Cardiac muscle cell (in vitro differentiated cells and primary cell): ENCODE measurements at regions not wholly inside any gene's neighbourhood (a gene's known extent, or its start where the extent isn't known, plus 50 kb on each side); places are given as distances from the start of the nearest gene placed in this dataset.

Experiments
- DNase-seq, 2 donors: peaks; one replicate each; pipeline versions ENCODE4 v3.0.0 to v3.0.0-alpha.2; 2010 to 2017; ENCODE audit warnings: low read depth in 1 of 2, low spot score in 1 of 2
- H3K27ac ChIP-seq: fragments of 200-600 bp; sonication (generic); 2 replicates; pipeline ENCODE4 v1.5.1; 2016
- H3K27me3 ChIP-seq: fragments of 200-600 bp; sonication (generic); 2 replicates; pipeline ENCODE4 v1.6.0; 2016; ENCODE audit warnings: control low read depth
- H3K36me3 ChIP-seq: fragments of 200-600 bp; sonication (generic); 2 replicates; pipeline ENCODE4 v1.5.1; 2016; ENCODE audit warnings: control low read depth
- H3K4me1 ChIP-seq: fragments of 200-600 bp; sonication (generic); 2 replicates; pipeline ENCODE4 v1.8.1; 2017; ENCODE audit warnings: low read depth, mild to moderate bottlenecking, mixed run types
- H3K4me3 ChIP-seq: fragments of 200-600 bp; sonication (generic); 2 replicates; pipeline ENCODE4 v1.5.1; 2016; ENCODE audit warnings: mild to moderate bottlenecking
- H3K9me3 ChIP-seq: fragments of 200-600 bp; sonication (generic); 2 replicates; pipeline ENCODE4 v1.5.1; 2017; ENCODE audit warnings: low read depth, mild to moderate bottlenecking, control low read depth
- TF ChIP-seq, protein P1 (sequence below): IDR thresholded peaks from 2 replicates; pipeline ENCODE4 v1.5.1; 2012; ENCODE audit warnings: low read depth, mild to moderate bottlenecking, low read length

DNA sequence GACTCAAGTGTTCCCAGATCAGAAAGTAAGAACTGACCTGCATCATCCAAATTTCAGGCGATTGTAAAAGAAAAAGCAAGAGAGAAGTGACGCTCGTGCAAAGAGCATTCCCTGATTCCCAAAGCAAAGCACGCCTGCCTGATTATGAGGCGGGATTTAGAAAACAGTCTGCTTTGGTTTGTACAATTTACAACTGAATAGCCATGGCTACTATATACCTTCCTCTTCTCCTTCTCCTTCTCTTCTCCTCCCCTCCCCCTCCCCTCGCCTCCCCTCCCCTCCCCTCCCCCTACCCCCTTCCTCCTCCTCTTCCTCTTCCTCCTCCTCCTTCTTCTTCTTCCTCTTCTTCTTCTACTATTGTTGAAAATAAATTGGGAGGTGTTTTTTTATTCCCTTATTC lies 782.9 kb downstream of the GALR1 start:
- Histone ChIP-seq H3K27me3 (no peaks in the 10 kb centered on the region), H3K9me3 (no peaks in the 10 kb centered on the region), H3K36me3 (no peaks in the 10 kb centered on the region), H3K4me3 (no peak overlapping the region), H3K27ac (no peak overlapping the region), H3K4me1 (no peaks in the 10 kb centered on the region)
- no peak for DNase-seq
- TF ChIP-seq, protein P1, sequence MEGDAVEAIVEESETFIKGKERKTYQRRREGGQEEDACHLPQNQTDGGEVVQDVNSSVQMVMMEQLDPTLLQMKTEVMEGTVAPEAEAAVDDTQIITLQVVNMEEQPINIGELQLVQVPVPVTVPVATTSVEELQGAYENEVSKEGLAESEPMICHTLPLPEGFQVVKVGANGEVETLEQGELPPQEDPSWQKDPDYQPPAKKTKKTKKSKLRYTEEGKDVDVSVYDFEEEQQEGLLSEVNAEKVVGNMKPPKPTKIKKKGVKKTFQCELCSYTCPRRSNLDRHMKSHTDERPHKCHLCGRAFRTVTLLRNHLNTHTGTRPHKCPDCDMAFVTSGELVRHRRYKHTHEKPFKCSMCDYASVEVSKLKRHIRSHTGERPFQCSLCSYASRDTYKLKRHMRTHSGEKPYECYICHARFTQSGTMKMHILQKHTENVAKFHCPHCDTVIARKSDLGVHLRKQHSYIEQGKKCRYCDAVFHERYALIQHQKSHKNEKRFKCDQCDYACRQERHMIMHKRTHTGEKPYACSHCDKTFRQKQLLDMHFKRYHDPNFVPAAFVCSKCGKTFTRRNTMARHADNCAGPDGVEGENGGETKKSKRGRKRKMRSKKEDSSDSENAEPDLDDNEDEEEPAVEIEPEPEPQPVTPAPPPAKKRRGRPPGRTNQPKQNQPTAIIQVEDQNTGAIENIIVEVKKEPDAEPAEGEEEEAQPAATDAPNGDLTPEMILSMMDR: no peak

DNA sequence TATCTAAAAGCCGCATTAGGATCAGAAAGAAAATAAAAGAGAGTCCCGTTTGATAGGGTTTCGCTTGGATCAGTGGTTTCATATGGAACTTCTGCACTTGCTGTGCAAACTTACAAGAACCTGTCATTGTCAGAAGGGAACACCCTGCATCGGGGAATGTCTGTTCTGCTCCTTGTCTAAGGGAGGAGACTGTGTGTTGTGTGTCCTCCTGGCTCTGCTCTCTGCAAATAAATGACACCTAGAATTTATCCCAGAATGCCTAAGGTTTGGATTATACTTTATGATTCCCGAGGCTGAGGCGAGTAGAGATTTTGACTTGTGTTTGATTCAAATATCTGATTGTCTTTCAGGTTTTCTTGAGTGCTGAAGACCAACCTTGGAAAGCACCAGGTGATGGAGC lies 785.1 kb downstream of the GALR1 start:
- DNase-seq: no peak
- Histone ChIP-seq H3K4me3 (no peak overlapping the region), H3K27me3 (no peaks in the 10 kb centered on the region), H3K36me3 (no peaks in the 10 kb centered on the region), H3K9me3 (no peaks in the 10 kb centered on the region), H3K4me1 (no peaks in the 10 kb centered on the region), H3K27ac (no peak overlapping the region)
- TF ChIP-seq, protein P1: no peak

DNA sequence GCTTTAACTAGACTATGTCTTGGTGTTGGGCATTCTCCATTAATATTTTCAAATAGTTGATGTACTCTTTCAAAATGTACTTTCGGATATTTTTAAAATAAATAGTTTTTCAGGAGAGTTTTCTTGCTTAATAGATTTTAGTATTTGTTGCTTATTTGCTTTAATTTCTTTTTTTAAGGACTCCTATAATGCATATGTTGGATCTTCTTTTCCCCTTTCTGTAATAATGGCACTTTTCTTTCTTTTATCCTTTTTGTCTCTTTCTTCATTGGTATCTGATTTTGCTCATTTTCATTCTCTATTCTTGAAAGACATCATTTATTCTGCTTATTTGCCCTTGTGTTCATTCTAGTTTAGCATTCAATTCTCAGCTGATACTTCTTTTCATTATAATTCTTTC lies 791.6 kb downstream of the GALR1 start:
- Histone ChIP-seq H3K4me3 (no peak overlapping the region), H3K27ac (no peak overlapping the region), H3K36me3 (no peaks in the 10 kb centered on the region), H3K9me3 (no peaks in the 10 kb centered on the region), H3K4me1 (no peaks in the 10 kb centered on the region), H3K27me3 (no peaks in the 10 kb centered on the region)
- TF ChIP-seq, protein P1: no peak
- no peak for DNase-seq

DNA sequence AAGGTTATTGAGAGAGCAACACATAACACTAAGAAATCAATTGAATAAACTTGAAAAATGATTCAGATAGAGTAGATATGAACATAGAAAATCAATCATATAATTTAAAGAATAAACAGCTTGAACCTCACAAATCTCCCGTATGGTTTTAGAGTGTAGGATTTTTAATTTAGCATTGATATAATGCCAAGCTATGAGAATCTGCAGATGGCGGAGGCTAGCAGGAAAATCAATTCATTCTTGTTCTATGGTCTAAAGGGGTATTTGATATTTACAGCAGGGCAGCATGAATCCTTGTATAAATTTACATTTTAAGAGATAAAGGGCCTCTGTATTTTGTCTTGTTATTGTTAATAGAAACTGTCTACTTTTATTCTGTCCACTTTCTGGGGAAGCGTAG lies 797.0 kb downstream of the GALR1 start:
- no peak overlapping the region for H3K27ac ChIP-seq
- TF ChIP-seq, protein P1: no peak

DNA sequence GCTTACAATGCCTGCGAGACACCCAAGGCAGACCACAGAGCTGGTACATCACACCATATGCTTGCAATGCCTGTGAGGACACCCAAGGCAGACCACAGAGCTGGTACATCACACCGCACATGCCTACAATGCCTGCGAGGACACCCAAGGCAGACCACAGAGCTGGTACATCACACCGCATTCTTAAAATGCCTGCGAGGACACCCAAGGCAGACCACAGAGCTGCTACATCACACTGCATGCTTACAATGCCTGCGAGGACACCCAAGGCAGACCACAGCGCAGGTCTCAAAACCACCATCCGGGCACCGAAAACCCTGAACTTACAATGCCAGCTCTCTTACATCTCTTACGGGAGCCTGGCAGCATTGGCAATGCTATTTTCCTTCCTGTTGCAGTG lies 799.6 kb downstream of the GALR1 start:
- no peak for DNase-seq
- no peaks in the 10 kb centered on the region for H3K27me3 ChIP-seq
- TF ChIP-seq, protein P1: no peak
- H3K36me3 ChIP-seq: no peaks in the 10 kb centered on the region
- H3K27ac ChIP-seq: no peak overlapping the region
- no peaks in the 10 kb centered on the region for H3K9me3 ChIP-seq
- H3K4me1 ChIP-seq: no peaks in the 10 kb centered on the region
- H3K4me3 ChIP-seq: no peak overlapping the region

More for the DNA sequence above, 797.0 kb downstream of the GALR1 start:
- DNase-seq: no peak
- Histone ChIP-seq H3K4me1 (no peaks in the 10 kb centered on the region), H3K4me3 (no peak overlapping the region), H3K36me3 (no peaks in the 10 kb centered on the region), H3K27me3 (no peaks in the 10 kb centered on the region), H3K9me3 (no peaks in the 10 kb centered on the region)

DNA sequence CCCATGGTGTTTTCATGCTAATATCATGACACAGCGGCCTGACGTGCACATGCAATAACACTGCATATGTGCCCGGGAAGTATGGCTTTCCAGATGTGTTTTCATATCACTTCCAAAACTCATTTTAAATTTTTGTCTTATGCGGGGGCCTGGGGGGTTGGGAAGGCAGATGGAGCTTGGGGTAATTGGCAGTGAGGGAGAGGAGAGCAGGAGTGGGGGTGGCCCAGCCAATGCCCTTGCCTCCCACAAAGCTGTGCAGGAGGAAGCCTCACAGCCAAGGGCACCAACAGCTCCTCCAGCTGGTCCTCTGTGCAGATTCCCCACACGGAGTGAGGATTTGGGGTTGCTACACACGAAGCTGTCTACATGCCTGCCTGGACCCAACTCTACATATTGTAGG lies 805.2 kb downstream of the GALR1 start:
- H3K4me3 ChIP-seq: no peak overlapping the region
- no peaks in the 10 kb centered on the region for H3K36me3 ChIP-seq
- no peak for DNase-seq
- TF ChIP-seq, protein P1: no peak
- no peaks in the 10 kb centered on the region for H3K27me3 ChIP-seq
- H3K27ac ChIP-seq: no peak overlapping the region
- no peaks in the 10 kb centered on the region for H3K4me1 ChIP-seq
- no peaks in the 10 kb centered on the region for H3K9me3 ChIP-seq
